ENCODE measurements at regions not wholly inside any gene's neighbourhood (a gene's known extent, or its start where the extent isn't known, plus 50 kb on each side); places are given as distances from the start of the nearest gene placed in this dataset.

DNA sequence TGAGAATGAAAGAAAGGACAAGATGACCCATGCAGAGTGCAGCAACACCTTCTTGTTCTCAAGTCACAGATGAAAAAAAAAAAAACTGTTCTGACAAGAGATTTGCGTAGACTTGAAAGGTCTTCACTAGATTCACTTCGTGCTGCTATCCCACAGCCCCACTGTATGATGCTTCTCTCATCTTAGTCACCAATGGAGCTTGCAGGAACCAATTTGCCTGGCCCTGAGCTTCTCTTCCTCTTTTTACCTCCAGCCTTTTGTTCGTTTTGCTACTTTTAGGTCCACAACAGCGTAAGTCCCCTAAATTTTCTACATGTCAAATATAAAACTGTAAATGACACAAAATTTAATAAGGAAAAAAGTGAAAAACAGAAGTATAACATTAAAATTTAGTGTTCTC, 107.9 kb upstream of the NAP1L1 start:
- TF ChIP-seq, protein P1, sequence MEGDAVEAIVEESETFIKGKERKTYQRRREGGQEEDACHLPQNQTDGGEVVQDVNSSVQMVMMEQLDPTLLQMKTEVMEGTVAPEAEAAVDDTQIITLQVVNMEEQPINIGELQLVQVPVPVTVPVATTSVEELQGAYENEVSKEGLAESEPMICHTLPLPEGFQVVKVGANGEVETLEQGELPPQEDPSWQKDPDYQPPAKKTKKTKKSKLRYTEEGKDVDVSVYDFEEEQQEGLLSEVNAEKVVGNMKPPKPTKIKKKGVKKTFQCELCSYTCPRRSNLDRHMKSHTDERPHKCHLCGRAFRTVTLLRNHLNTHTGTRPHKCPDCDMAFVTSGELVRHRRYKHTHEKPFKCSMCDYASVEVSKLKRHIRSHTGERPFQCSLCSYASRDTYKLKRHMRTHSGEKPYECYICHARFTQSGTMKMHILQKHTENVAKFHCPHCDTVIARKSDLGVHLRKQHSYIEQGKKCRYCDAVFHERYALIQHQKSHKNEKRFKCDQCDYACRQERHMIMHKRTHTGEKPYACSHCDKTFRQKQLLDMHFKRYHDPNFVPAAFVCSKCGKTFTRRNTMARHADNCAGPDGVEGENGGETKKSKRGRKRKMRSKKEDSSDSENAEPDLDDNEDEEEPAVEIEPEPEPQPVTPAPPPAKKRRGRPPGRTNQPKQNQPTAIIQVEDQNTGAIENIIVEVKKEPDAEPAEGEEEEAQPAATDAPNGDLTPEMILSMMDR (IDR thresholded peaks at IDR 0.05; ENCODE audit: extremely low read depth, insufficient read depth, missing control alignments) = no peak
- no peak for DNase-seq (ENCODE audit: low spot score)
- in situ Hi-C loops (cut with MboI; ENCODE audit: low pct_unique_long_range_greater_than_20kb, low sequenced_read_pairs, unreplicated experiment) = no loop called here

DNA sequence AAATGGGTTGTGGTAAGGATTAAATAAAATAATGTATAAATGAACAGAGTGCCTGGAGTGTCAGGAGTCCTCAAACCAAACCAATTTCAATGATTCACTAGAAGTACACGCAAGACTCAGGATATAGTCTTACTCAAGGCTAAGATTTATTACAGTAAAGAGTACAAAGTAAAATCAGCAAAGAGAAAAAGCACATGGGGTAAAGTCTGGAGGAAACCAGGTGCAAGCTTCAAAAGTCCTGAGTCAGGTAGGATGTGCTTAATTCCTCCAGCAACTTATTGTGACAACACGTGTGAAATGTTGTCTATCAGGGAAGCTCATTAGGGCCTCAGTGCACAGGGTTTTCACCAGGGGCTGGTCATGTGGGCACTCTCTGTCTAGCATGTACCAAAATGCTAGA, 105.8 kb upstream of the NAP1L1 start:
- in situ Hi-C loops (cut with MboI; ENCODE audit: low pct_unique_long_range_greater_than_20kb, low sequenced_read_pairs, unreplicated experiment) = no loop called here
- no peak for DNase-seq (ENCODE audit: low spot score)
- TF ChIP-seq, protein P1 (IDR thresholded peaks at IDR 0.05; ENCODE audit: extremely low read depth, insufficient read depth, missing control alignments) = no peak

DNA sequence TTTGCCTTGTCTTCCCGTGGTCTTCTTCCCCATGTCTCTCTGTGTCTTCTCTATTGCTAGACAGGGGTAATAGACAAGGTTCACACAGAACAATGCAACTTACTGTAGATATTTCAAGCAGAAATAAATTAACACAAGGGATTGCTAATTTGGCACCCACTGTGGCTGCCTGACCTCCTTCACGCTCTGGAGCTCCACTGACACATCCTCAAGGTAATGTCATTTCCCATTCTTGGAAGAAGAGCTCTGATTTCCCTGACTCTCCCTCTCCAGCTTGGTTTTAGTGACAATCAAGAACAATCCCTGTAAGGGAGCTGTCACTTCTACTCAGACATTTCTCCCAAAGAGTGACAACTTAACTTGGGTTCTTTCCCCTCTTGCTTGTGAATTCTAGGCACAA, 105.4 kb upstream of the NAP1L1 start:
- DNase-seq (ENCODE audit: low spot score) = no peak
- in situ Hi-C loops (cut with MboI; ENCODE audit: low pct_unique_long_range_greater_than_20kb, low sequenced_read_pairs, unreplicated experiment) = no loop called here
- TF ChIP-seq, protein P1 (IDR thresholded peaks at IDR 0.05; ENCODE audit: extremely low read depth, insufficient read depth, missing control alignments) = no peak

DNA sequence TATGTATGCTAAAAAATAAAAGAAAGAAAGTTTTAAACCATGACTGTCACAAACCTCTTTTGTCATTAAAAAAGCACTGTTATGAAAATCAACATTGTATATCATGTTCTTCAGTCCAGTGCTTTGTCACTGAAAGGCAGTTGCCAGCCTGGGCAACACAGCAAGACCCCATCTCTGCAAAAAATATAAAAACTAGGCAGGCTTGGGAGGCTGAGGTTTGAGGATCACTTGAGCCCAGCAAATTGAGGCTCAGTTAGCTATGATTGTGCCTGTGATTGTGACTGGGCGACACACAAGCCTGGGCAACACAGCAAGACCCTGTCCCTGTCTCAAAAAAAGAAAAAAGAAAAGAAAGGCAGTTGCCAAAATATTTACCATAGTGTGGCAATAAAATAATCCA, 102.7 kb upstream of the NAP1L1 start:
- in situ Hi-C loops (cut with MboI; ENCODE audit: low pct_unique_long_range_greater_than_20kb, low sequenced_read_pairs, unreplicated experiment) = no loop called here
- DNase-seq (ENCODE audit: low spot score) = no peak

DNA sequence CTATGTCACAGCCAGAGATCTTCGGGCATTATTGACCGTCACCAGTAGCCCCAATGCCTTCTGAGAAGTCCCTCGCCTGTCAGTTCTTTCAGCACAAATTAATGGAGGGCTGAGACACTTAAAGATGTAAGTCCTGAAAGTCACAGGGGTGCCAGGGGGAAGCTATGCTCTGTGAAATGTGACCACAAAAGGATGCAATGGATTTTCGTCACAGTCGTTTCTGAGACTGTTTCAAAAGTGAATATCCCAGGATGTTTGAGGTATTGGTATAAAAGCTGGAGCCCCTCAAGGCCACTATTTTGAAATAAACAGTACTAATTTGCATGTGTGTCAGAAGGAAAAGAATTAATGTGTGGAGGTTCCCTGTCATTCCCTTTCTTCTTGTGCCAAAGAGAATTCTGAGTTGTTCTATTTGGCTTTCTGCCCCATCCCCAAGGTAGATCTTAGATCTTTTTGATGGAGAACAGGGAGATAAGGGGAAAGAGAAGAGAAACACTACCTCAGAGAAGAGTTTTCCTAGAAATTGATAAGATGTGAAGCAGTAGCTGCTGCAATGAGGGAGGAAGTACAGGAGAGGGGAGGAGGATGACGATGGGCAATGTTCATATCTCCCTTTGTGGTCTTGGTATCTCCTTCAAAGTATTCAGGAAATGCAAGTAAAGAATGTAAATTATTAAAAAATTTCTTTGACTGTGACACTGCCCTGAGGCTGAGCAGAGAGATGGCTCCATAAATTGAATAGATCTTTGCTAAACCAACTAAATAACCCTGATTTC, 101.8 kb upstream of the NAP1L1 start:
- no peak for DNase-seq (ENCODE audit: low spot score)
- TF ChIP-seq, protein P1 (IDR thresholded peaks at IDR 0.05; ENCODE audit: extremely low read depth, insufficient read depth, missing control alignments) = no peak
- in situ Hi-C loops (cut with MboI; ENCODE audit: low pct_unique_long_range_greater_than_20kb, low sequenced_read_pairs, unreplicated experiment) = no loop called here

More for the DNA sequence above, 102.7 kb upstream of the NAP1L1 start:
- TF ChIP-seq, protein P1 (IDR thresholded peaks at IDR 0.05; ENCODE audit: extremely low read depth, insufficient read depth, missing control alignments) = no peak

DNA sequence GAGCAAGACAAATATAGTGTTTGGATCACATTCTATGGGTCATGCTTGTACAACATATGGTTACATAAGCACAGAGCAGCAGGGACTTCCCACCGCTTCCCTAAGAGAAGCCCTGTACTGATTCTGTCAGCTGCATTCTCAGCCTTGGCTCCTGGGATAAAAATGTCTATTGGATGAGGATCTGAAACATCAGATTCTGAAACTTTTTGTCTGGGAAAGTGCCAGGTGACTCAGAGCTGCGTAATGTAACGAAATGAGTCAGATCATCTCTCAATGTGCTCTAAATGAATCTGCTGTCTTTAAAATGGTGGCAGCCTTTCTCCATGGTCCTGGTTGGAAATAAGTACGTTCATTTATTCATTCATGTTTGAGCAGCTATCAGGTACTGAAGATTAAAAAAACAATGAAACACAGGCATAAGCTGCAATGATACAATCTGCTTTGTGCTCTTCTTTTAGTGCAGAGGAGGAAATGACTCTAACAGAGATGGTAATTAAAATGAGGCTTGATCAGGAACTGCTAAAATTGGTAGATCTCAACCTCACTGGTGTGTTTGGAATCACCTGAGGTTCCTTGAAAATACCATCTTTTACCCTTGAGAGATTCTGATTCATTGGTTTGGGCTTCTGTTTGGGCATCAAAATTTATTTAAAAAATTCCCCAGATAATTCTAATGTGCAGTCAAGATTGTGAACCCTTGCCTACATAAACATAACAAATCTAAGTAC, 99.1 kb upstream of the NAP1L1 start:
- TF ChIP-seq, protein P1 (IDR thresholded peaks at IDR 0.05; ENCODE audit: extremely low read depth, insufficient read depth, missing control alignments) = no peak
- peak; percentile 45 for DNase-seq (ENCODE audit: low spot score)
- in situ Hi-C loops (cut with MboI; ENCODE audit: low pct_unique_long_range_greater_than_20kb, low sequenced_read_pairs, unreplicated experiment) = no loop called here
